ENCODE measurements at regions not wholly inside any gene's neighbourhood (a gene's known extent, or its start where the extent isn't known, plus 50 kb on each side); places are given as distances from the start of the nearest gene placed in this dataset.
"Not testable (repeated sequence)": the region's sequence is repeated elsewhere in the genome, so short reads cannot be mapped to it uniquely, and the experiment has no call there.

- DNase-seq: no peak
Measured at GRCh38 chr1:29425631-29426030, 189.3 kb downstream of the PTPRU start.

DNA sequence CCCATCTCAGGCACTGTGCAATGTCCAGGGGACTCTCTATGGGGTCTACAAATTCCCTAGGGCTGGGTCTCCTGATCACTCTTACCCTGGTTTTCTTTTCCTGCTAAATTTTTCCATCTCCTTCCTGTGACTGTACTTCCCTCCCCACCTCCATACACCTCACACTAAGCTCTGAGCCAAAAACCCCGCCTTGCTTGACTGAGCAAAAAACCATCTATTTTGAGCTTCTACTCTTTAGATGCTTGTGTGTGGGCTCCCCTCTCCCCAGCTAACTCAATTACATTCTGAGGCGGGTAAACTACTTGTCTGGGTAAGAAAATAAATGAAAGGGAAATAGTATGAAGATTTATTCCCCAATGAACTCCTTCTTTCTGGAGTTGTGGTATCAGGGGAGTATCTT is 187.9 kb downstream of the PTPRU start:
- no peak for DNase-seq

DNA sequence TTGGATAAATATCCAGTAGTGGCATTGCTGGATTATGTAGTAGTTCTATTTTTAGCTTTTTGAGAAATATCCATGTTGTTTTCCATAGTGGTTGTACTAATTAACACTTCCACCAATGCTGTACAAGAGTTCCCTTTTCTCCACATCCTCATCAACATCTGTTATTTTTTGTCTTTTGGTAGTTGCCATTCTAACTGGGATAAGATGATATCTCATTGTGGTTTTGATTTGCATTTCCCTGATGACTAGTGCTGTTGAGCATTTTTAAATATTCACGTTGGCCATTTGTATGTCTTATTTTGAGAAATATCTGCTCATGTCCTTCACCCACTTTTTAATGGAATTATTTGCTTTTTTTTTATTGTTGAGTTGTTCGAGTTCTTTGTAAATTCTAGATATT is 183.9 kb downstream of the PTPRU start:
- DNase-seq: no peak

DNA sequence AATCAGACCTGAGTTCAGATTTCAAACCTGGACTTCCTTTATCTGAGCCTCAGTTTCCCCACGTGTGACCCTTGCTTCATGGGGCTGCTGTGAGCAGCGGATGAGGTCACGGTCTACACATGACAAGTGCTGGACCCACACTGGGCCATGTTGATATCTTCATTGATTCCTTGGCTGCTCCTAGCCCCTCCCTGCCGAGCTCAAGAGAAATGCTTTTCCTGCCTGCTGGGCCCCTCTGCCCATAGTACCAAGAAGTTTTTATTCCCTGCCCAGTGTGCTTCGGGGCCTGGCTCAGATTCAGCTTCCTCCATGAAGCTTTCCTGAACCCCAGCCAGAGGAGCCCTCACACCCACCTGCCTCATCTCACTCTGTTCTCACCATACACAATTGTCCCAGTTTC is 181.6 kb downstream of the PTPRU start:
- no peak for DNase-seq

DNA sequence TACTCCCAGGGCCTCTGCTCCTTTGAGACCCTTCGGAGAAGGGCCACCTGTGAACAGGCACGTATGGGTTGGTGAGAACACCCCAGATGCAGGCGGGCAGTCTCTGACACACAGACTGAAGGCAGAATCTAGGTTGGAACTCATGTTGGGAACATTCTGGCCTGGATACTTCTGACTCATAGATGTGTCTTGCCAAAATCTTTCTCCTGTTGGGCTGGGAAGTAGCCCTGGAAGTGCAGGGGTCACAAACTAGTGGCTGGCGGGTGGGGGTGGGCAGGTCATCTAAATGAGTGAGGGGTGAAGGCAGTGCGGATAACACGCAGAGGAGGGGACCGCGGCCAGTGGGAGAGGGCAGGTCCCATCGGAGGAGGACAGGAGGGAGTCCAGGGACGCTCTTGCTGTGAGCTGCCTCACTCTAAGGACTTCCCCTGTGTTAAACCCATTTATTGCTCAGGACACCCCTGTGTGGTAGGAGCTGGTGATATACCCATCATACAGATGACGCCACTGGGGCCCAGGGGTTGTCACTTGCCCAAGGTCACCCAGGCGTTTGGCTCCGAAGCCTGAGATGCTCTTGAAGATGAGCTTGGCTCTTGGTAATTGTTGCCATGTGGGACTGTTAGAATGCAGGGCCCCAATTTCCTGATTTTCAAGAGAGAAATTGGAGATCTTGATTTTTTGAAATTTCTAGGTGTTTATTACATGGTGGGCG is 181.0 kb downstream of the PTPRU start:
- DNase-seq: no peak

- DNase-seq: no peak
Measured at GRCh38 chr1:29416267-29417146, 180.2 kb downstream of the PTPRU start.

- DNase-seq: no peak
Measured at GRCh38 chr1:29415861-29416260, 179.5 kb downstream of the PTPRU start.

GRCh38 chr1:29415156-29415830 is 179.0 kb downstream of the PTPRU start:
- DNase-seq: no peak

GRCh38 chr1:29414086-29414485 is 177.8 kb downstream of the PTPRU start:
- no peak for DNase-seq

GRCh38 chr1:29413661-29414060 is 177.3 kb downstream of the PTPRU start:
- no peak for DNase-seq

DNA sequence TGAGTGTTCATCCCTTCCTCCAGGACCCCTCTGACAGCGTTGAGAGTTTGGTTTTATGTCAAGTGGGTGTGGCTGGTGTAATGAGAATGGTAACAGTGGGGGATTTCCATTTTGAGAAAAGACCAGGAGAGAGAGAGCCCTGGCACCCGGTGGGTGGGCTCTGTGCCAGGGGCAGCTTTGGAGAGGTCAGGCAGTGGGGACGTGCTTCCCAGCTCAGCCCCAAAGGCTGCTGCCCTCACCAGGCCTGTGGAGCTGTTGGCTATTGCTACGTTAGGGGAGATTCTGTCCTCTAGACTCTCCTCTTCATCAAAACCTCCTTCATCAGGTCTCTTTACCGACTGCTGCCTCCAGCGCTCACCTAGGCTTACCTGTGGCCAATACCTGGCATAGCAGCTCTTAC is 176.3 kb downstream of the PTPRU start:
- DNase-seq: no peak

- DNase-seq: no peak
Measured at GRCh38 chr1:29410476-29410875, 174.2 kb downstream of the PTPRU start.

GRCh38 chr1:29409616-29410015 is 173.3 kb downstream of the PTPRU start:
- DNase-seq: no peak

- no peak for DNase-seq
Measured at GRCh38 chr1:29408831-29409605, 172.7 kb downstream of the PTPRU start.

DNA sequence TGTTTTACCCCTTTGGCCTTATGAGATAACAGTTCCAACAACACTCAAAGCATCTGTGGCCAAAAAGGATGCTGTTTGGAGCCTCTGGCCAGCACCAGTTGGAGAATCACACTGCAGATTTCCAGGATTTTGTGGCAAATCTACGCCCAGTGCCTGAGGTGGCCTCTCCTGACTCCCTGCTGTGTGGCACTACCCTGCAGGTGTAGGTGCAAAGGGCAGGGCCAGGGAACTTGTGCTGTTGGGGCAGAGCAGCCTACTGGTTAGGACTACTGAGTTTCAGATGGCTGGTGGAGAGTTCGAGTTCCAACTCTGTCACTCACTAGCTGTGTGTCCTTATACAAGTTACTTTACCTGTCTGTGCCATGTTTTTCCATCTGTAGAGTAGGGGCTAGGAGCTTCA is 170.5 kb downstream of the PTPRU start:
- DNase-seq: no peak

DNA sequence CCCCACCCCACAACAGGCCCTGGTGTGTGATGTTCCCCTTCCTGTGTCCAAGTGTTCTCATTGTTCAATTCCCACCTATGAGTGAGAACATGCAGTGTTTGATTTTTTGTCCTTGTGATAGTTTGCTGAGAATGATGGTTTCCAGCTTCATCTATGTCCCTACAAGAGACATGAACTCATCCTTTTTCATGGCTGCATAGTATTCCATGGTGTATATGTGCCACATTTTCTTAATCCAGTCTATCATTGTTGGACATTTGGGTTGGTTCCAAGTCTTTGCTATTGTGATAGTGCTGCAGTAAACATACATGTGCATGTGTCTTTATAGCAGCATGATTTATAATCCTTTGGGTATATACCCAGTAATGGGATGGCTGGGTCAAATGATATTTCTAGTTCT is 163.9 kb downstream of the PTPRU start:
- DNase-seq: not testable (repeated sequence)

- DNase-seq: no peak
Measured at GRCh38 chr1:29399465-29399864, 163.1 kb downstream of the PTPRU start.

DNA sequence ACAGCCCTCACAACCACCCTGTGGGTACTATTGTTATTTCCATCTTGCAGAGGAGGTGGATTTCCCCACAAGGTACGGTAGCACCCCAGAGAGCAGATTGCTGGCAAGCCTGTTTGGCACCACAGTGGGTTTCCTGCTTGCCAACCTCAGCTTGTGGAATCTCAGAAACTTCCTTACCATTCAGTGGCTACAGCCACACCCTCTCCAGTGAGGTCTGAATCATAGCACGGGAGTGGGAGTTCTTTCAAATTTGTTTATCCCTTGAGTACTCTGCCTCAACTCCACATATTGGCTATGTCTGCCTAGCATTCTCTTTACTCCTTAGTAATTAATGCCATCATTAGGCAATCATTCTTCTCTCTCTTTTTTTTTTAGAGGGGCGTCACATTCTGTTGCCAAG is 162.1 kb downstream of the PTPRU start:
- no peak for DNase-seq

DNA sequence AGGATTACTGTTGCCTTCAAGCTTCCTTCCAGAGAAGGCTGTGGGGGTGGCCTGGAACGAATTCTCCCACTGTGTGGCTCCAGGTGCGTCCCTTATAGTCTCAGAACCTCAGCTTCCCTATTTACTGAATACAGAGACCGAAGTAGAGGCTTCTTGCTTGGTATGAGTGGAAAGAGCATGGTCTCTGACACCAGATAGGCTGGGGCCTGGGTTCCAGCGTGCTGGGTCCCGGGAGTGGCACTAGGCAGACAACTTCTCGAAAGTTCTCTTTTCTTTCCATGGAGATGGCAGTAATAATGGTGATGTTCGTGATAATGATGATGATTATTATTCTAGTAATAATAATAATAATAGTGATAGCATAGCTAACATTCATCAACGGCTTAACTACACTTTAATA is 161.7 kb downstream of the PTPRU start:
- no peak for DNase-seq

DNA sequence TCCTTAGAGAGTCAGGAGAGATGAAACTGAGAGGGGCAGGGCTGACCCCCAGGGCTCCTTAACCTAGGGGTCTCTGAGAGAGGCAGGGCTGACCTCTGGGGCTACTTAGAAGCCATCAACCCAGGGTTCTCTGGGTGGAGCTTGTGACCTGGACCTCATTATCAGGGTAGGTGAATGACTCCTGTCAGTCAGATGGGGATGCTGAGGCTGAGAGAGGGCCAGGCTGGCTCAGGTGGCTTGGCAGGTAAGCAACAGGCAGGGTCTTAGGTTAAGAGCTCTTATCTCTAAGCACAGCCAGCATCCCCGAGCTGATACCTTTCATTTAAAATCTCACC is 160.9 kb downstream of the PTPRU start:
- no peak for DNase-seq

- DNase-seq: no peak
Measured at GRCh38 chr1:29396438-29397255, 160.3 kb downstream of the PTPRU start.

GRCh38 chr1:29395736-29396437 is 159.6 kb downstream of the PTPRU start:
- no peak for DNase-seq
